Fibroblast of the aortic adventitia (primary cell): ENCODE measurements at regions not wholly inside any gene's neighbourhood (a gene's known extent, or its start where the extent isn't known, plus 50 kb on each side); places are given as distances from the start of the nearest gene placed in this dataset.

ENCODE experiments used
- DNase-seq: peaks from one replicate; pipeline ENCODE4 v3.0.0-alpha.2; 2010; ENCODE audit warnings: low read depth
- H3K4me3 ChIP-seq: 2 replicates; pipeline ENCODE4 v1.5.1; 2011; ENCODE audit warnings: low read depth, mild to moderate bottlenecking, control low read depth, low read length, moderate library complexity
- TF ChIP-seq, protein P1 (sequence below): IDR thresholded peaks from 2 replicates; pipeline ENCODE4 v1.5.1; 2011; ENCODE audit warnings: mild to moderate bottlenecking, low read length, control low read depth, inconsistent platforms; ENCODE audit not compliant: insufficient read depth

DNA sequence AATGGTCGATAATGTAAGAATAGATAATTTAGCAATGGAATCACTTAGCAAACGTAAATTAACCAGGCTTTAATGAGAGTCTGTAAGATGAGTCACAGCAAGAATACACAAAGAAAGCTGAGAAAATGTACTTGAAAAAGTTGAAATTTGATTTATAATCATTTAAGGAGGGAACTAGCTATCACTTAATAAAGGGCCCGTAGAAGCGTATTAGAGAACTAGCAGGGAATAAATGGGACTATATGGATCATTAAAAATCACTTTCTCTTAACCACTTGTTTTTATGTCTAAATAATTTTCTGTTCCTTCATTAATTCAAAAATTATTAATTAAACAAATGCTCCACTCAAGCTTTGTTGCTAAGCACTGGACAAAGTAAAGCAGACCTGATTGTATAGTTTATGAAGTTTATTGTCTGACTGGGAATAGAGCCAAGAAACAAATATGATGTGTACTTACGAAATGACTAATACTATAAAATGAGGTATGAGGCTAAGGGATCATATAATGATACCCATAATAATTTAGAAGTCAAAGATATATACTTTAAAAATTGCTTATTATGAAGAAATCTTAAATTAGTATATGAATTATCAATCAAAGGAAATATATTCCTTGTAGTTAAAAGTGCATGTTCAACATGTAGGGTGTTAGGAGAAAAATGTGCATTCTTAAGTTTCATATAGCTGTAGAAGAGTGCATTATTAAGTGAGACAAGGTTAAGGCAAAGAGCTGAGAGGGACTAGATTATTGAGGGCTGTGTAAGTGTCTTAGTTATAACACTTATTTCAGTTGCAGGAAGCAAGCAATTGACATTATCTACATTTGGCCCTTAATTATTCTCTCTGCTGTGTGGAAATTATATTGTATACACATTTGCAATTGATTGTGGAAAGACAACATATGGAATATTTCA is 196.8 kb downstream of the PRDM9 start:
- TF ChIP-seq, protein P1, sequence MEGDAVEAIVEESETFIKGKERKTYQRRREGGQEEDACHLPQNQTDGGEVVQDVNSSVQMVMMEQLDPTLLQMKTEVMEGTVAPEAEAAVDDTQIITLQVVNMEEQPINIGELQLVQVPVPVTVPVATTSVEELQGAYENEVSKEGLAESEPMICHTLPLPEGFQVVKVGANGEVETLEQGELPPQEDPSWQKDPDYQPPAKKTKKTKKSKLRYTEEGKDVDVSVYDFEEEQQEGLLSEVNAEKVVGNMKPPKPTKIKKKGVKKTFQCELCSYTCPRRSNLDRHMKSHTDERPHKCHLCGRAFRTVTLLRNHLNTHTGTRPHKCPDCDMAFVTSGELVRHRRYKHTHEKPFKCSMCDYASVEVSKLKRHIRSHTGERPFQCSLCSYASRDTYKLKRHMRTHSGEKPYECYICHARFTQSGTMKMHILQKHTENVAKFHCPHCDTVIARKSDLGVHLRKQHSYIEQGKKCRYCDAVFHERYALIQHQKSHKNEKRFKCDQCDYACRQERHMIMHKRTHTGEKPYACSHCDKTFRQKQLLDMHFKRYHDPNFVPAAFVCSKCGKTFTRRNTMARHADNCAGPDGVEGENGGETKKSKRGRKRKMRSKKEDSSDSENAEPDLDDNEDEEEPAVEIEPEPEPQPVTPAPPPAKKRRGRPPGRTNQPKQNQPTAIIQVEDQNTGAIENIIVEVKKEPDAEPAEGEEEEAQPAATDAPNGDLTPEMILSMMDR = no peak
- no peak for DNase-seq
- H3K4me3 ChIP-seq = no peak overlapping the region

DNA sequence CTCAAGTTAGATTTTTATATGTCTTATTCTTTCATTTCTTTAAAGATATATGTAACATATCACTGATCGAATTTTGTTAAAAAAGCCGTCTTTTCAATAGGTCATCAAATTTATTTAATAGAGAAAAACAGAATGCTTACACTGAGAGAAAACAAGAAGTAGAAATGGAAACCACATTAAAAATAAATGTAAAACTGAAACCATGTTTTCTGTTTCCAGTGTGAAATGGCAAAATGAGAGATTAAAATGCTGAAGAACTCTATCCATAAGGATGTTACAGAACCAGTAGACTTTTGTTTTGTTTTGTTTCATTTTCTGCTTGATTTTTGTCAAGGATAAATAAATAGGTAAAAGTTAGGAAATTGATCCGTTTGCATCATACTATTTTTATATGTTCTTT is 210.1 kb downstream of the PRDM9 start:
- no peak overlapping the region for H3K4me3 ChIP-seq
- no peak for DNase-seq
- TF ChIP-seq, protein P1 = no peak

DNA sequence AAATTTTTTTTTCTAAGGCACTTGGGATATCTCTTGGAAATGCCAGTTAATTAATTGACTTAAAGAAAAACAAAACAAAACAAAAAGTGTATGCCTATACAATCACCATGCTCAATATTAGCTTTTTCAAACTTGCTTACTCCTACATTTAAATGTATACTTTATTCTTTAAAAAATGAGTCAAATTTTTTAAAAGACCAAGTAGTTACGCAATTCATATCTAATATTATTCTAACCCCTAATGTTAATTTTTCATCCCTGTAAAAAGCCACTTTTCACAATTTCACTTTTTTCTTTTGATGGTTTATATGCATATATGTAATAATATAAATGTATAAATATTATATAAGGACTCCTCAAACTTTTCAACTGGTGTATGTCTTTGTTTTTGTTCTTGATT is 211.2 kb downstream of the PRDM9 start:
- DNase-seq = no peak

DNA sequence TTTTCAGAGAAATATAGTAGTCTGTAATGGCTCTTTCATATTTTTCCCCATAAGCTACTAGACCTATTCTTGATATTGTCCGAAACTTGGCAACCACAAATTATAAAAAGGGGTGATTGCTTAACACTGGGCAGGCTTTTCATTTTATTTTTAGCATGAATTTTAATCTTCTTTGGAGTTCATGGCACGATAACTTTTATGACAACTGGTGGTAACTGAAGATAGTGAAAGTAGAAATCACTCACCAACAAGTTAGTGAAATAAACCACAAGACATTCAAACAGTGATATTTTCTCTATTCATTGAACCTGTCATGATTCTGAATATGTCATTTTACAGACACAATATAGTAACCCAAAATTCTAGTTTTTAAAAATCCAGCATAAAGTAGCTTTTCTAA is 213.9 kb downstream of the PRDM9 start:
- no peak overlapping the region for H3K4me3 ChIP-seq
- DNase-seq = no peak
- TF ChIP-seq, protein P1 = no peak

More for the DNA sequence above, 211.2 kb downstream of the PRDM9 start:
- TF ChIP-seq, protein P1 = no peak
- H3K4me3 ChIP-seq = no peak overlapping the region

DNA sequence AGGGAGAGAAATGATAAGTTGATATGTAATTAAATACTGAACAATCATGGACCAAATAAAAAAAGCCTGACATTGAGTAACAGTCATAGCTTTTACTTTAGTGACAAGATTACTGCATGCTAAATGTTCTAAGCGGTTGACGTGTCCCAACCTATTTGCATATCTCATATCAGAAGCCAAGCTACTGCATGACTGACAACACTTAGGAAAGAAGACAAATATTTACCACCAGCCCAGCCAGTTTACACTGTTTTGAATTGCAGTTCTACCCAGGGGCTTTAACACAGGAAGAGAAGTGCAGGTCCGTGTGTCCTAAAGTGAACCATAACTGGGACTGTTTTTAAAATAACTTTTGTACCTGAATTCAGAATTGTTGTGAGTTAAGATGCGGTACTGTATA is 219.9 kb downstream of the PRDM9 start:
- TF ChIP-seq, protein P1 = no peak
- DNase-seq = no peak
- no peak overlapping the region for H3K4me3 ChIP-seq

DNA sequence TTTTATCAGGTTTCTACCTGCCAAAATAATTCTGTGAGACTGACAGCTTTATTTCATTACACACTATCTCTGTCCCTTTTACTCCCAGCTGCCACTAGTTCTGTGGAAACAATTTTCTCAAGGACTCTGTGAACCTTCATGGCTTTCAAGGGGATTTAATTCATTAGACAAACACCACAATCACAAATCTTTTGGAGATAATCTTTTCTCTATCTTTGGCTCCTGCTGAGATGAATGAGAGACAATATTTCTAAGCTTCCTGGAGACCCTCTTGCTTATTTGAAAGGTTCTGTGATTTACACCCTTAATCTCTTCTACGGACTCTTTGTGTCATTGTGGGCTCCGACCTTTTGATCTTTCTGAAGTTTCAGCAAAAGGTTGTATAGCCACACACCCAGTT is 222.6 kb downstream of the PRDM9 start:
- no peak overlapping the region for H3K4me3 ChIP-seq
- TF ChIP-seq, protein P1 = no peak
- DNase-seq = no peak

DNA sequence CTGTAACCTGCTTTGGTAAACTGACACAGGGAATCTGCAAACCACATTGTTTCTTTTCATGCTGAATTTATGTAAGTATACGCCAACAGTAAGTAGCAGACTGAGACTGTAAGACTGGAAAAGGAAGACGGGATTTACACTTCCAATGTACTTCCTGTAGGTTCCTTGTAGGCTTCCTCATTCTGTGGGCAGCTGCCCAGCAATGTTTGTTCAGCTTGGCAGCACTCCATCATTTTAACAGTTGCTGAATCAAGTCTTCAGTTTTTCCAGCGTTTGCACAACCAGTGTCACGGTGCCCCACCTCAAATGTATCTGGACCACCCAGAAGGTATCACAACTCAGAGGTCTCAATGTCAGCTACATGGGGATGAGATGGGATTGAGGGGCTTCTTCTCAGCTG is 232.6 kb downstream of the PRDM9 start:
- DNase-seq = no peak
- H3K4me3 ChIP-seq = no peak overlapping the region
- TF ChIP-seq, protein P1 = no peak
